Suprapubic skin (tissue), 4 donors: ENCODE measurements at regions not wholly inside any gene's neighbourhood (a gene's known extent, or its start where the extent isn't known, plus 50 kb on each side); places are given as distances from the start of the nearest gene placed in this dataset.

Source experiments
- DNase-seq, 2 donors: peaks; one replicate each; pipeline ENCODE4 v3.0.0-alpha.2; 2019; ENCODE audit warnings: low spot score in 2 of 2
- H3K27ac ChIP-seq: fragments of 200-600 bp; sonication (generic); one replicate; pipeline ENCODE4 v1.5.1; 2019
- H3K27me3 ChIP-seq: fragments of 200-600 bp; sonication (generic); one replicate; pipeline ENCODE4 v1.5.1; 2019
- H3K36me3 ChIP-seq: fragments of 200-600 bp; sonication (generic); one replicate; pipeline ENCODE4 v1.5.1; 2019
- H3K4me1 ChIP-seq: fragments of 200-600 bp; sonication (generic); one replicate; pipeline ENCODE4 v1.5.1; 2019
- H3K4me3 ChIP-seq: fragments of 200-600 bp; sonication (generic); one replicate; pipeline ENCODE4 v1.5.1; 2019; ENCODE audit warnings: mild to moderate bottlenecking
- H3K9me3 ChIP-seq: fragments of 200-600 bp; sonication (generic); one replicate; pipeline ENCODE4 v1.5.1; 2019
- EP300 ChIP-seq: sonication (generic); formaldehyde crosslinking; IDR thresholded peaks from one replicate; pipeline ENCODE4 v1.6.1; 2017; ENCODE audit warnings: antibody characterized with exemption
- POLR2A ChIP-seq, 2 donors: fragments of 450-650 bp; IDR thresholded peaks; one replicate each; pipeline ENCODE4 v1.6.1; 2017; ENCODE audit warnings: antibody characterized with exemption in 2 of 2, mild to moderate bottlenecking in 2 of 2, moderate library complexity in 2 of 2
- POLR2AphosphoS5 ChIP-seq, 3 donors: sonication (generic); formaldehyde crosslinking; IDR thresholded peaks; one replicate each; pipeline ENCODE4 v1.6.1; 2017; ENCODE audit warnings: antibody characterized with exemption in 3 of 3
- WGBS: methylation state at CpG from one replicate; pipeline ENCODE4 v1.1.5; 2018; 5-methylcytosine and 5-hydroxymethylcytosine counted together
- TF ChIP-seq, protein P1 (sequence below), 2 donors: fragments of 200-600 bp in 1 of 2; fragments of 450-650 bp in 1 of 2; sonication (generic) in 1 of 2; IDR thresholded peaks; one replicate each; pipeline ENCODE4 v1.5.1; 2016 to 2019; ENCODE audit warnings: antibody characterized with exemption in 2 of 2, mild to moderate bottlenecking in 1 of 2, moderate library complexity in 1 of 2

DNA sequence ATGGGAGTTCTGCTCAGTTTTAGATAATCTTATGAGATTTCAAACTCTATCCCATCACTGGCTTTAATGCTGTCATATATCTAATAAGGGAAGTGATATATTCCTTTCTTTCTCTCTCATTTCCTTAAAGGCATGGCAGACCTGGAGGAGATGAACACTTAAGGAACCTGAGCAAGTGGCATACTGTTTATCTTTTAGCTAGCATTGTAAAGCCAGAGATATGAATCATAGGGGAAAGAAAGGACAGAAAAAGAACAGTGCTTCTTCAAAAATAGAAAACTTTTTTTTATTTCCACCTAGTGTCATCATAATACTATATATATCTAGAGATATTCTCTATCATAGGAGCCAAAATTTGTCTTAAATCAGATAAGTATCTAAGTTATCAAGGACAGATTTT lies 68.3 kb upstream of the PSMA6 start:
- TF ChIP-seq POLR2A (IDR thresholded peaks at IDR 0.05) (no peak), POLR2AphosphoS5 (IDR thresholded peaks at IDR 0.05) (no peak), EP300 (no peak)
- TF ChIP-seq, protein P1, sequence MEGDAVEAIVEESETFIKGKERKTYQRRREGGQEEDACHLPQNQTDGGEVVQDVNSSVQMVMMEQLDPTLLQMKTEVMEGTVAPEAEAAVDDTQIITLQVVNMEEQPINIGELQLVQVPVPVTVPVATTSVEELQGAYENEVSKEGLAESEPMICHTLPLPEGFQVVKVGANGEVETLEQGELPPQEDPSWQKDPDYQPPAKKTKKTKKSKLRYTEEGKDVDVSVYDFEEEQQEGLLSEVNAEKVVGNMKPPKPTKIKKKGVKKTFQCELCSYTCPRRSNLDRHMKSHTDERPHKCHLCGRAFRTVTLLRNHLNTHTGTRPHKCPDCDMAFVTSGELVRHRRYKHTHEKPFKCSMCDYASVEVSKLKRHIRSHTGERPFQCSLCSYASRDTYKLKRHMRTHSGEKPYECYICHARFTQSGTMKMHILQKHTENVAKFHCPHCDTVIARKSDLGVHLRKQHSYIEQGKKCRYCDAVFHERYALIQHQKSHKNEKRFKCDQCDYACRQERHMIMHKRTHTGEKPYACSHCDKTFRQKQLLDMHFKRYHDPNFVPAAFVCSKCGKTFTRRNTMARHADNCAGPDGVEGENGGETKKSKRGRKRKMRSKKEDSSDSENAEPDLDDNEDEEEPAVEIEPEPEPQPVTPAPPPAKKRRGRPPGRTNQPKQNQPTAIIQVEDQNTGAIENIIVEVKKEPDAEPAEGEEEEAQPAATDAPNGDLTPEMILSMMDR (IDR thresholded peaks at IDR 0.05) = no peak
- DNase-seq = no peak
- no peaks in the 10 kb centered on the region for H3K9me3 ChIP-seq
- no peaks in the 10 kb centered on the region for H3K36me3 ChIP-seq
- H3K4me3 ChIP-seq = no peak overlapping the region
- H3K27ac ChIP-seq = no peak overlapping the region
- no peaks in the 10 kb centered on the region for H3K27me3 ChIP-seq
- H3K4me1 ChIP-seq = peaks cover 5% of the 10 kb centered on the region

DNA sequence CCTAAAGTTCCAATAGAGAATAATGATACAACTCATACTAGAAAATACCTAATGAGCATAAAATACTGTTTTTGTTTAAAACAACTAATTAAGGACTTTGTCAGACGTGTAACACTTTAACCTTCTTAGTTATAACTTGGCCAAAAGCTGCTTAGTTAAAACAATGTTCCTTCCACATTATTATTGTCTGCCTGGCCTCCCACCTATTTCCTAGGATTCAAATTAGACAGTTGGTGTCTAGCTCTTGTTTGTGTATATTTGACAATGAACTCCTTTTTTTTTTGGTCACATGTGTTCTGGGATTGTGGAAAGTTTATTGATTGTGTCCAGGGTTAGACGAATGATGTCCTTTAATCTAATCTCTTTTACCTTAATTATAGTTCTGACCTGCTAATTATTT lies 67.6 kb upstream of the PSMA6 start:
- no peaks in the 10 kb centered on the region for H3K27me3 ChIP-seq
- no peak overlapping the region for H3K27ac ChIP-seq
- no peak overlapping the region for H3K4me3 ChIP-seq
- 76% methylated on average over 2 of the region's 2 CpGs for WGBS
- TF ChIP-seq POLR2A (IDR thresholded peaks at IDR 0.05) (no peak), POLR2AphosphoS5 (IDR thresholded peaks at IDR 0.05) (no peak), EP300 (no peak)
- TF ChIP-seq, protein P1 (IDR thresholded peaks at IDR 0.05) = no peak
- H3K4me1 ChIP-seq = peaks cover 5% of the 10 kb centered on the region
- no peaks in the 10 kb centered on the region for H3K36me3 ChIP-seq
- no peak for DNase-seq
- no peaks in the 10 kb centered on the region for H3K9me3 ChIP-seq

DNA sequence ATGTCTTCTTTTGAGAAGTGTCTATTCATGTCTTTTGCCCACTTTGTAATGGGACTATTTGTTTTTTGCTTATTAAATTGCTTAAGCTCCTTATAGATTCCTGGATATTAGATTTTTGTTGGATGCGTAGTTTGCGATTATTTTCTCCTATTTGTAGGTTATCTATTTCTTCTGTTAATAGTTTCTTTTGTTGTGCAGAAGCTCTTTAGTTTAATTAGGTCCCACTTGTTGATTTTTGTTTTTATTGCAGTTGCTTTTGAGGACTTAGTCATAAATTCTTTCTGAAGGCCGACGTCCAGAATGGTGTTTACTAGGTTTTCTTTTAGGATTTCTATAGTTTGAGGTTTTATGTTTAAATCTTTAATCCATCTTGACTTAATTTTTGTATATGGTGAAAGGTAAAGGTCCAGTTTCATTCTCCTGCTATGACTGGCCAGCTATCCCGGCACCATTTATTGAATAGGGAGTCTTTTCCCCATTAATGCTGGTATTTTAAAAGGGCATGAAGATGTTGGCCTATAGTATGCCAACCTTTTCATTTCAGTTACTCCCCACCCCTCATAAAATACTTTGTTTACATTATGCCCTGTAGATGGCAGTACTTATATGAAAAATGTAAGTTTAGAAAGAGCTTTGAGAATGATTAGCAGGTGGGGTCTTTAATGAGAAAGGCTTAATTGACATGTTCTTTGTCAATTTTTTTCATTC lies 62.9 kb upstream of the PSMA6 start:
- H3K4me1 ChIP-seq = peaks cover 5% of the 10 kb centered on the region
- H3K9me3 ChIP-seq = no peaks in the 10 kb centered on the region
- no peaks in the 10 kb centered on the region for H3K36me3 ChIP-seq
- DNase-seq = no peak
- 88% methylated on average over 5 of the region's 5 CpGs for WGBS
- TF ChIP-seq EP300 (no peak), POLR2AphosphoS5 (IDR thresholded peaks at IDR 0.05) (no peak), POLR2A (IDR thresholded peaks at IDR 0.05) (no peak)
- TF ChIP-seq, protein P1 (IDR thresholded peaks at IDR 0.05) = no peak
- no peaks in the 10 kb centered on the region for H3K27me3 ChIP-seq
- no peak overlapping the region for H3K4me3 ChIP-seq
- H3K27ac ChIP-seq = no peak overlapping the region

DNA sequence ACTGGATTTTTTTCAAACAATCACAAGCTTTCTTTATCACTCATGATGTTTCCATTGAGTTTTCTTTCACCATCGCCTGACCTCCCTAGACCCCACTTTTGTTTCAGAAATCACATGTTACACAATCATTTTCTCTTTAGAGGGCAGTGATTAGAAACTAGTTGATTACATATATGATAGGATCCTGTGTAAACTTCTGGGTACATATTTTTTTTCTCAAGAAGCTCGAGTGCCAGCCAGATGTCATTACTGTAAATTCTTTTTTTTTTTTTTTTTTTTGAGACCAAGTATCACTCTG lies 62.4 kb upstream of the PSMA6 start:
- TF ChIP-seq EP300 (no peak), POLR2A (IDR thresholded peaks at IDR 0.05) (no peak), POLR2AphosphoS5 (IDR thresholded peaks at IDR 0.05) (no peak)
- TF ChIP-seq, protein P1 (IDR thresholded peaks at IDR 0.05) = no peak
- H3K9me3 ChIP-seq = no peaks in the 10 kb centered on the region
- WGBS = 93% methylated on average over 2 of the region's 2 CpGs
- no peaks in the 10 kb centered on the region for H3K36me3 ChIP-seq
- DNase-seq = no peak
- peaks cover 6% of the 10 kb centered on the region for H3K4me1 ChIP-seq
- no peaks in the 10 kb centered on the region for H3K27me3 ChIP-seq
- no peak overlapping the region for H3K27ac ChIP-seq
- no peak overlapping the region for H3K4me3 ChIP-seq

DNA sequence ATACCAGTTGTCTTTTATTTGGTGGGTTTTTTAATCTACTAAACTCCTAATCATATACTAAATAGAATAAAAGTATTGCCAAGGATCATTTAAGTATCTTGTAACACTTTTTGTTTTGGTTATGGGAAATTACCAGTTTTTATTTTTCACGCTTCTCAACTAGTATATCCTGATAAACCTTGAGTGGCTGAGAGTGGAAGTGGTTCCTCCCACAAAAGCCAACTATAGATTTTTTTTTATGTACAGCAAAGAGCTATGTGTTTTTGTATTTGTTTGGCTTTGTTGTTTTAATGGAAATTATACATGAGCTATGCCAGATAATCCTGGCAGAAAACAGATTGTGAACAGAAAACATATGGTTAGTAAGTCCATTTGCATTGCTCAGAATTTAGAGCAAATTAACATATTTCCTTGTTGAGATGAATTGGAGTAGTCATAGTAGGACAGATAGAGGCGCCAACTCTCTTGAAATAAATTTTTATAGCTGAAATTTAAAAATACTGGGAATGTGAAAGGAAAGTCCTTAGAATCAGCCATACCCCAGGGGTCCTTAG lies 60.9 kb upstream of the PSMA6 start:
- H3K4me3 ChIP-seq = no peak overlapping the region
- no peak overlapping the region for H3K27ac ChIP-seq
- 41% methylated on average over 2 of the region's 2 CpGs for WGBS
- TF ChIP-seq POLR2AphosphoS5 (IDR thresholded peaks at IDR 0.05) = no peak
- no peak for TF ChIP-seq POLR2A (IDR thresholded peaks at IDR 0.05)
- TF ChIP-seq, protein P1 (IDR thresholded peaks at IDR 0.05) = no peak
- TF ChIP-seq EP300 = no peak
- no peak for DNase-seq
- H3K36me3 ChIP-seq = no peaks in the 10 kb centered on the region
- H3K4me1 ChIP-seq = peaks cover 6% of the 10 kb centered on the region
- no peaks in the 10 kb centered on the region for H3K27me3 ChIP-seq
- no peaks in the 10 kb centered on the region for H3K9me3 ChIP-seq
